Caco-2 (cell line): ENCODE measurements at regions not wholly inside any gene's neighbourhood (a gene's known extent, or its start where the extent isn't known, plus 50 kb on each side); places are given as distances from the start of the nearest gene placed in this dataset.

Experiments
- BruUV-seq: library from RNA; stranded (reverse); fragments of 400-500 nt; replicated peaks from 2 replicates; lab custom pipeline; 2021; lab: Mats Ljungman, UMichigan
- CTCF ChIA-PET: fragments of 300-600 bp; sonication (Branson Sonifier 250); formaldehyde crosslinking; loops from one replicate; lab custom pipeline; 2022; ENCODE audit warnings: antibody characterized with exemption; lab: Charles Lee
- POLR2A ChIA-PET: fragments of 300-600 bp; sonication (Branson Sonifier 250); formaldehyde crosslinking; loops from one replicate; lab custom pipeline; 2022; ENCODE audit warnings: antibody characterized with exemption; lab: Charles Lee
- DNase-seq, 2 experiments: peaks; one replicate each; pipeline versions ENCODE4 v3.0.0 to v3.0.0-alpha.2; 2020 to 2022
- H3K27me3 ChIP-seq: replicated peaks from 2 replicates; pipeline ENCODE4 v1.6.0; 2011; ENCODE audit warnings: low read length; ENCODE audit not compliant: control insufficient read depth, insufficient read depth
- H3K36me3 ChIP-seq: 2 replicates; pipeline ENCODE4 v1.5.1; 2011; ENCODE audit warnings: low read length; ENCODE audit not compliant: control insufficient read depth, insufficient read depth
- H3K4me1 ChIP-seq: fragments of 250-450 bp; sonication (Bioruptor Pico); 2 replicates; pipeline ENCODE4 v1.5.1; 2020; ENCODE audit warnings: mild to moderate bottlenecking
- H3K4me3 ChIP-seq: 2 replicates; pipeline ENCODE4 v1.5.1; 2011; ENCODE audit warnings: low read depth, mild to moderate bottlenecking, control low read depth, low read length
- H3K9me3 ChIP-seq: fragments of 250-450 bp; sonication (Bioruptor Pico); 2 replicates; pipeline ENCODE4 v1.5.1; 2020; ENCODE audit warnings: mild to moderate bottlenecking, moderate library complexity
- H3K27ac Mint-ChIP-seq: one replicate; pipeline ENCODE4 v1.8.0; 2022; ENCODE audit warnings: mixed read lengths; ENCODE audit not compliant: unreplicated experiment
- H3K27me3 Mint-ChIP-seq: one replicate; pipeline ENCODE4 v1.8.0; 2022; ENCODE audit warnings: mixed read lengths; ENCODE audit not compliant: insufficient read depth, unreplicated experiment
- H3K36me3 Mint-ChIP-seq: one replicate; pipeline ENCODE4 v1.8.0; 2022; ENCODE audit warnings: mild to moderate bottlenecking, mixed read lengths; ENCODE audit not compliant: insufficient read depth, unreplicated experiment
- H3K4me1 Mint-ChIP-seq: one replicate; pipeline ENCODE4 v1.8.0; 2022; ENCODE audit warnings: low read depth, mixed read lengths; ENCODE audit not compliant: unreplicated experiment
- H3K4me3 Mint-ChIP-seq: one replicate; pipeline ENCODE4 v1.8.0; 2022; ENCODE audit warnings: mild to moderate bottlenecking, moderate library complexity, mixed read lengths; ENCODE audit not compliant: unreplicated experiment
- H3K9me3 Mint-ChIP-seq: one replicate; pipeline ENCODE4 v1.8.0; 2022; ENCODE audit warnings: mixed read lengths; ENCODE audit not compliant: unreplicated experiment
- CTCF ChIP-seq, 2 experiments: fragments of 200-600 bp in 1 of 2; IDR thresholded peaks; 1 replicate in 1 of 2; 2 replicates in 1 of 2; pipeline versions ENCODE4 v1.5.1 to v1.8.0; 2011 to 2022; ENCODE audit warnings: antibody characterized with exemption in 1 of 2, control low read depth in 1 of 2, inconsistent platforms in 1 of 2, low read depth in 1 of 2, low read length in 1 of 2, mild to moderate bottlenecking in 1 of 2, moderate library complexity in 1 of 2; ENCODE audit not compliant: insufficient read depth in 1 of 2, severe bottlenecking in 1 of 2, unreplicated experiment in 1 of 2
- intact Hi-C: fragments of 100-400 bp; cut with micrococcal nuclease; formaldehyde crosslinking; loops from one replicate; pipeline ENCODE4 v1.10.0; 2022; ENCODE audit not compliant: unreplicated experiment

- ChIA-PET CTCF (no interaction called here), POLR2A (no interaction called here)
- H3K4me3 ChIP-seq: no peak overlapping the region
- intact Hi-C loops: no loop called here
- no peaks in the 10 kb centered on the region for H3K9me3 ChIP-seq
- no peak for DNase-seq
- peaks cover 6% of the 10 kb centered on the region for H3K27me3 Mint-ChIP-seq
- no peaks in the 10 kb centered on the region; the same call in 1 of the 2 replicates for H3K27me3 ChIP-seq
- TF ChIP-seq CTCF (IDR thresholded peaks at IDR 0.05; ENCODE audit: insufficient read depth in 1 of 2, low read depth in 1 of 2, low read length in 1 of 2, severe bottlenecking in 1 of 2, unreplicated experiment in 1 of 2): no peak
- H3K4me1 Mint-ChIP-seq: no peaks in the 10 kb centered on the region
- H3K27ac Mint-ChIP-seq: no peak overlapping the region
- no peaks in the 10 kb centered on the region for H3K36me3 ChIP-seq
- no peaks in the 10 kb centered on the region for H3K4me1 ChIP-seq
- BruUV-seq: no TSS peak
- H3K9me3 Mint-ChIP-seq: peaks cover 12% of the 10 kb centered on the region
- H3K36me3 Mint-ChIP-seq: no peaks in the 10 kb centered on the region
- H3K4me3 Mint-ChIP-seq: no peak overlapping the region
These were observed 77.8 kb upstream of the ZNF618 start for GRCh38 chr9:113798062-113799030.

- intact Hi-C loops: no loop called here
- Mint-ChIP-seq H3K27me3 (peaks cover 6% of the 10 kb centered on the region), H3K27ac (no peak overlapping the region), H3K9me3 (peaks cover 12% of the 10 kb centered on the region), H3K36me3 (no peaks in the 10 kb centered on the region), H3K4me1 (no peaks in the 10 kb centered on the region), H3K4me3 (no peak overlapping the region)
- no TSS peak for BruUV-seq
- Histone ChIP-seq H3K27me3 (no peaks in the 10 kb centered on the region; the same call in 1 of the 2 replicates), H3K4me3 (no peak overlapping the region), H3K36me3 (no peaks in the 10 kb centered on the region), H3K4me1 (no peaks in the 10 kb centered on the region), H3K9me3 (no peaks in the 10 kb centered on the region)
- ChIA-PET CTCF (no interaction called here), POLR2A (no interaction called here)
- no peak for TF ChIP-seq CTCF (IDR thresholded peaks at IDR 0.05; ENCODE audit: insufficient read depth in 1 of 2, low read depth in 1 of 2, low read length in 1 of 2, severe bottlenecking in 1 of 2, unreplicated experiment in 1 of 2)
- DNase-seq: no peak
These were observed 75.8 kb upstream of the ZNF618 start for GRCh38 chr9:113800276-113800675.

GRCh38 chr9:113803811-113804589 lies 72.1 kb upstream of the ZNF618 start:
- Mint-ChIP-seq H3K4me1 (no peaks in the 10 kb centered on the region), H3K36me3 (no peaks in the 10 kb centered on the region), H3K4me3 (no peak overlapping the region), H3K9me3 (no peaks in the 10 kb centered on the region), H3K27me3 (peaks cover 3% of the 10 kb centered on the region), H3K27ac (no peak overlapping the region)
- ChIA-PET CTCF (no interaction called here), POLR2A (no interaction called here)
- H3K4me1 ChIP-seq: no peaks in the 10 kb centered on the region
- DNase-seq: no peak
- no peaks in the 10 kb centered on the region; the same call in 1 of the 2 replicates for H3K27me3 ChIP-seq
- no TSS peak for BruUV-seq
- intact Hi-C loops: no loop called here
- H3K9me3 ChIP-seq: no peaks in the 10 kb centered on the region
- no peak for TF ChIP-seq CTCF (IDR thresholded peaks at IDR 0.05; ENCODE audit: insufficient read depth in 1 of 2, low read depth in 1 of 2, low read length in 1 of 2, severe bottlenecking in 1 of 2, unreplicated experiment in 1 of 2)
- no peaks in the 10 kb centered on the region for H3K36me3 ChIP-seq
- H3K4me3 ChIP-seq: no peak overlapping the region
